Cerebellar nuclear complex (tissue), 1 donor: ENCODE measurements at regions not wholly inside any gene's neighbourhood (a gene's known extent, or its start where the extent isn't known, plus 50 kb on each side); places are given as distances from the start of the nearest gene placed in this dataset.
A peak's percentile ranks its signal among the peaks of the same experiment; 100 is the strongest.
"Not testable (repeated sequence)": the region's sequence is repeated elsewhere in the genome, so short reads cannot be mapped to it uniquely, and the experiment has no call there.

Experiments used
- DNase-seq, 2 experiments: peaks; one replicate each; lab custom pipeline; 2025; lab: John Stamatoyannopoulos, UW

DNA sequence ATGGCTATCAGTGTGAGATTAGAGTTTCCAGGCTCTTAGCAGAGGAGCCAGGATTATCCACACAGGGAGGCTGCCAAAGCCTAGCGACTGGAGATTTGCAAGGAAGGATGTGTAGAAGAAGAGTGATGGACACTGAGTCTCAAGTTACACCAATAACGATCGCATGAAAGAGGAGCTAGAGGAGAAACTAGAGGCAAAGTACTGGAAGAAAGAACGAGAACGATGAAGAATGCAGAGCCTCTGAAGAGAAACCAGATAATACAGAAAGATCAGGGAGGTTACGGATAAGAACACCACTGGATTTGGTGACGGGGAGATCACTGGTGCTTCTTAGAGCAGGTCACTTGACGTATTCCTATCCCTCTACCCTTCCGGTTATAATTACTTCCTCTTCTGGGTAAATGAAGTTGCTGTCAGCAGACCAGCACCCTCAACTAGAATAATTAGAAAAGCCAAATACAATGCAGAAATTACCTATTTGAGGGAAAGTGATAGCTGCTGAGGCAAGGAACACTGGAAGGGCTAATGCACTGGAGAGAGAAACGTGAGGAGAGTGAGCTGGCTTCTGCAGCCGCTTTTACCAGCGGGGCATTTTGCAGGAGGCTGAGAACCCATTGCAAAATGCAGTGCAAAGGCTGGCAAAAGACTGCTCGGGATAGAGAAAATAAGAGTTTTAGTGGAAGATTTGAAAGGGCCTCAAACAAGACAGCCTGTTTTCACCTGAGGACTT is 93.1 kb upstream of the HIF1A start:
- no peak for DNase-seq

DNA sequence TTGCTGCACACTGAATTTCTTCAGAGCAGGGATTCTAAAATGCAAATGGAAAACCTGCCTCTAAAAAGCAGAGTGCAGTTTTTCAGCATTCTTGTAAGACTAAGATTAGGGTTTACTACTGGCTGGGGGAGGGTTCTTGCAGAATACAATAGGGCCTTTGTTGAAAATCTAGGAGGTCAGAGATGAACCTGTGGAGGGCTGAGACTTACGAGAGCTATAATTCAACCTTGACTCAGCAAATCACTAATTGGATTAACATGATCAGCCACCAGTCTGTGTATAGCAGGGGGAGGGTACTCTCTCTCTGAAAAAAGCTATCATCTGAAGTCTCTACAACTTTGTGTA is 92.6 kb upstream of the HIF1A start:
- no peak for DNase-seq

DNA sequence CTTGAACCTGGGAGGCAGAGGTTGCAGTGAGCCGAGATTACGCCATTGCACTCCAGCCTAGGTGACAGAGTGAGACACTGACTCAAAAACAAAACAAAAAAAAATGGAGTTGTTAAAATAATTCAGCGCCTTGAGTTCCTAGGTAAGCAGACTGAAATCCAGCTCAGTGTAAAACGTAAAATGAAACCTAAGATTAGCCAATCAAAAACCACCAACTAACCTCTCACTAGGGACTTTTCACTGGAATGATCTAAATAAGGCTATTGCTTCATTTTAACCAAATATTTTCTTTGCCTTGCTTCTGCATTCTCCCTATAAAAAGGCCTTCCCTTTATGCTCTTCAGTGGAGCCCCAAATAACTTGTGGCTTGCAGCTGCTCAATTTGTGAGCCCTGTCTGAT is 91.6 kb upstream of the HIF1A start:
- no peak for DNase-seq

DNA sequence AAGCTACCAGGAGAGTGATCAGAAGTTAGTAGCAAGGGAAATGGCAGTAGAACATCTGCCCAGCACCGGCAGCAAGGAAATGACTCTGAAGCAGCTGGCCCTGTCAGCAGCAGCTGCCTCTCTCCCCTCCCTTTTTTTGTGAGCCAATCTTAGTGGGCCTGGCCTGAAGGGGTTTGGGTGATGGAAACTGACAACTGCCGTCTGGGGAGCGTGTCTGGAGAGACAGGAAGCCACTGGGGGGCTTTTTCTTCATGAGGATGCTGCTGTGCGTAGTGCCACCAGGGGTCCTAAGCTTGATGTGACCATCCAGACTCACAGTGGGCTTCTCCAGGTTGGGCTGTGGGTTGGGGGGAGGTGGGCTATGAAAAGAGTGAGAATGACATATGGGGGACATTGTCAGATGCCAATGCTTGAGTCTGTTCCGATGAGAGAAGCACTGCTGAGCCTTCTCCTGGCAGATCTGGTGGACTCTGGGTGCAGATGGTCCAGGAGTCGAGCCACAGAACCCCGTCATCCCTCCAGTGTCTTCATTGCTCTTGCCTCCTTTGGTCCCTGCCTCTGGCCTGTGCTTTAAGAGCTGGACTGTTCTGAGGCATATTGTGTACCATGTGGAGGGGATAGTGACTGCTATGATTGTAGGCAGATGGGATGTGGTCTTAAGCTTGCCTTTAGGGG is 87.6 kb upstream of the HIF1A start:
- DNase-seq, result no peak

DNA sequence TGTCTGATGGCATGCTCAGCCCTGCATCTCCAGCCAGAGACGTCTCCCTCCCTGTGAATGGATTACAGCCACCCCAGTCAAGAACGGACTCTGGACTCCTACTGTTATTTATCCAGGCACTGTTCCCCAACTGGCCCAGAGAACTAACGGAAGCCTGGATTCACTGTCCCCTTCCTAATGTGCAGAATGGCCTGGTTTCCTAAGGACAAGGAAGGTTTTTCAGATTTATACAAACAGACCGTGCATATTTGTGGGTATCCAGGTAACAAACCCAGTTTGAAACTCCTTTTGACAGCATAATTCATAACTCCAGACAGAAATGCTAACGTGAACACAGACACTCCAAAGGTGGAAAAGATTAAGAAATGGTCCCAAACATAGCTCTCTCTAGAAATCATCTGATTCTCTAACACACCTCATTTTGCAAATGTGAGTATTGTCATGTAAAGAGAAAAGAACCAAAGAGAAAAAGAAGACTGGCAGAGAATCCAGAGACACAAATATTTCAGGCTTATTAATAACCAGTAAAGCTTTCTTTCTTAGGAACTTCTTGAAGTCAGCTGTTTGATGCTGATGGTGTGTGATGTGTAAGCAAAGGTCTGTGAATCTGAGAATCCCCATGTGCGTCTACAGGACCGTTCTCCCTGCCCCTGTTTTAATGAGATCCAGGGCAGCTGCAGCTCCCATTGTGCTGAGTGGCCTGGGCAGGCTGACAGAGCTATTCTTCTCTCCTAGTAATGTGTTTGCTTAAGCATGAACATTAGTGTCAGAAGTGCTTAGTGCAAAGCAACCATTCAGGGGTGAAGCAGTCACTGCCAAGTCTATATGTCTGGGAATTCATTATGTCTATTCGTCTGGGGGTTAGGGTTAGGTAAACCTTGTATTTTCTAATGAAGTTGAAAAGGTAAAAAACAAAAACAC is 86.8 kb upstream of the HIF1A start:
- peak; percentile 34 to 52 for DNase-seq

DNA sequence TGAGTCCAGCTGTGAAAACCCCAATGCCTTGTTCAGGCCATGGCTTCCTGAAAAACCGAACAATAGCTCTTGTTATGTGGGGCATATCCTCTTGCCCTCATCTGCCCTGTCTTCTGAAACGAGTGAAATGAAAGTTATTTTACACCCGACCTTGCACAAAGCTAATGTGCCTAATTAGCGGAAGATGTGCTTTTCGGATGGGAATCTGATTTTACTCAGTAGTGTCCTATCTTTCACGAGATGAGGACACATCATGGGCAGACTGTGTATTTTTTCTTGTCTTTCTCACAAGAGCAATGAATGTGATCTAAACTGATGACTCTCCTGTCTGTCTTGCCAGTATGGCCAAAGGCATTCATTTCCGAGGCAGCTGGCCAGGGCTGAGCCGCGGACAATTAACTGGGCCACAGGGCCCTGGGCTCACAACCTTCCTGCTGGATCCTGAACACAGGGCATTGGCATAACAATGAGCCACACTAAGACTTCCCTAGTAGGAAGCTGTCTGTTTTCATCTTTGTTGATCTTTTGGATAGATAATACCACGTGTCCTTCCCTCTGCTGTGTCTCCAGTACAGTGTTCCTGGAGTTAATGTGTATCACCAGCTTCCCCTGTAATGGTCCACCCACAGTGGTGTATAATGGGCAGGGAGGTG is 86.0 kb upstream of the HIF1A start:
- DNase-seq, result peak; percentile 48 to 53

DNA sequence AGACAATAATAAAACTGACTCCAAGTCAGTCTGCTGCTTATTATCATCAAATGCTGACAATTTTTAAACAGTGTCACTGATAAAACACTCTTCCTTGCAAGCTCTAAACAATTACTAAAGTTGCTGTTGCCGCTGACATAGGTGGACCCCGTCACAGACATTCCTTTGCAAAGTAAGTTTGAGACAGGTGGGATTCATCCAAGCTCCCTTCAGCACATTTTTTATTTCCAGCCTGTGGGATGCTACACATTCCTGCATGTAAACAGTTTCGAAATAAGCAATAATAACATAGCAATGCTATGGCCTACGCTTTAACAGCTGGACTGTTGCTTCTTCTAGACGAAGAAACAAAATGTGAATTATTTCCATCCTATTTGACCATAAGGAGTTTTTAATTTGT is 85.4 kb upstream of the HIF1A start:
- DNase-seq, result no peak

DNA sequence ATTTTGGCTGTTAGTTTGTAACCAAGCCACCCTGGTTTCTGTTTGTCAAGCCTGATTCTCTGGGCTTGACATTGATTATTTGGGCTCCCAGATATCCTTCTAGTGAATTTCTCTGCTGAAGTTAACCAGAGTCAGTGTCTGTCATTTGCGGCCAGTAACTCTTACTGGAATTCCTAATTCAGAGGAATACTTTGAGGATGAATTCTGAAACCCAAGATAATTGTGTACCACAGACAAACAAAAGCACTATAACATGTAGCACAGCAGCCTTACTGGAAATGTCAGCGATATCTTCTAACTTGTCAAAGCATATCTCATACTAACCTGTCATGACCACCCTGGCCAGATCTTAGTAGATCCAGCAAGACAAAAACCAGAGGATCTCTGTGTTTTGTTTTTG is 84.4 kb upstream of the HIF1A start:
- no peak for DNase-seq

DNA sequence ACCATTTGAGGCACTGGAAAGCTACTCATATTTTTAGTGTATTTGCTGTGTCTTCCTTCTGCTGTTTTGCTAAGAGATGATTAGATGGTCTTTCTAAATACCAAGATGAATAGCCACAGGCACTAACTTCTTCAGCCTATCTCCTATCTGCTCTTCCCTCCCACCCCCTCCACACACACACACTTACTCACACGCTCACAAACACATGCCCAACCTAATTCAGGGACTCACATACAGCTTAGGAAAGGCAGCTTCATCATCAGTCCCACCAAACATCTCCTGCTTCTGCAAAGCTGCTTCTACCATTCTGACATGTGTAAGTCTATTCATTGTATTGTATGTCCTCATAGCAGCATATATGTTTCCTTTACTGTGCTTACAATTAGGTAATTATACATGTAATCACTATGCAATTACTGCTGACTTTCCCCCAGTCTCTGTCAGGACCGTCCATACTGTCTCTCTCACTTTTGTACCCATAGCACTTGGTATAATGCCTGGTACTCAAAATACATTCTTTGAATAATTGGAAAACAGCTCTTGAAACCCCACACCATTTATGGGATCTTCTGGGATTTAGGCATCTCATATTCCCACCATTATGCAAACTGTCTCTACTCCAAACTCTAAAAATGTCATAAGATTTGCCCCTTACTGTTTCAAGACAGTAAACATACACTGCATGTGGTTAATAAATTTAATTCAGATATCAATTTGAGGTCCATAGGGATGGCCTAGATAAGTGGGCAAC is 83.3 kb upstream of the HIF1A start:
- no peak for DNase-seq

DNA sequence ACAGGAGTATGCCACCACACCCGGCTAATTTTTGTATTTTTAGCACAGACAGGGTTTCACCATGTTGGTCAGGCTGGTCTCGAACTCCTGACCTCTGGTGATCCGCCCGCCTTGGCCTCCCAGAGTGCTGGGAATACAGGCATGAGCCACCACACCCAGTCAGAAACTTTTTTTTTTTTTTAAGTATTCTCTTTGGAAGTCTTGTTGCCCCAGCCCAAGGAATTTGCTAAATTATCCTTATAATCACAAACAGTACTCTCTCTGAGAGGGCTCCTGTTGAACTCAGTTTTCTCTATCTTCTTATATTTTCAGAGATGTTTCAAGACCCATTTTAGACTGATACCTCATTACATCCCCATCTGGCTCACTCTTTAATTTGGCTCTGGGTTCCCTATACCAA is 82.3 kb upstream of the HIF1A start:
- DNase-seq, result not testable (repeated sequence)

DNA sequence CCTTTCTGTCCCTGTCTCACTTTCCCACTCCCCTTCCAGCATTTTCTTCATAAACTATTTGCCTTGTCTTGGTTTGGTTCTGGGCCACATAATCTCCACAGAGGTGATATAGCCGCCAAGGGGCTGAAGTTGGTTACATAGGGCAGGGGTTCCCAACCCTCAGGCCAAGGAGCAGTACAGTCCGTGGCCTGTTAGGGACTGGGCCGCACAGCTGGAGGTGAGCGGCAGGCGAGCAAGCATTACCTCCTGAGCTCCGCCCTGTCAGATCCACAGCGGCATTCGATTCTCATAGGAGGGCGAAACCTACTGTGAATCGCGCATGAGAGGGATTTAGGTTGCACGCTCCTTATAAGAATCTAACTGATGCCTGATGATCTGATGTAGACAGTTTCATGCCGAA is 80.6 kb upstream of the HIF1A start:
- DNase-seq, result no peak

DNA sequence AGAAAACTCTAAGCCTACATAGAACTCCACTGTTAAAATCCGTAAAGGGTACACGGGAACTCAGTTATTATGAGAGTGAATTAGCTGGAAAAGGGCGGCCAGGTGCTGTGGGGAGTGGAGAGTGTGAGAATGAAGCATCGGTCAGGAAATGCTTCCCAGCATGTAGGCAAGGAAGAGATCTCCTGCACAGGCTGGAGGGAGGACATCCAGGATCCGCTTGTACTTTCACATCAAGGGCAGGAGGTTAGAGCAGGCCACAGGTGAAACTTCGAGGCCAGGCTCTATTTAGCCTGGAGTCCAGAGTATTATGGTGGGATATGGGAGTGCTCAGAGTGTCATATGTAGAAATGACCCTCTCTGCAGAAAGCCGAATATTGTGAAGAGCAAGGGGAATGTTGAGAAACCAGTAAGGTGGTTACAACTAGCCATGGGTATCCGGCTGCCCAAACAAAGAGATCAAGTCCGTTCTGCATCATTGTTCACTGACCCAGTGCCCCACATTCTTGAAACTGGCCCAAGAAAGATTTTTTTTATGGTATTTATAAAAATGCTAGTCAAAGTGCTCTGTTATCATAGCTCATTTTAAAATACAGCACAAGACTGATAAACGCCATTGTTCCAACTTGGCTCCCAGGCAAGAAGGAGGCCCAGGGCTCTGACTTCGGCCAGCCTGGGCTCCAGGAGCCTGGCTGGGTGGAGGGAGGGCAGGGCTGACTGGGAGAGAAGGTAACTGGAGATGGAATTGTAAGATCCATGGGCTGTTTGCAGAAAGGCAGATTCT is 79.4 kb upstream of the HIF1A start:
- DNase-seq, result no peak

DNA sequence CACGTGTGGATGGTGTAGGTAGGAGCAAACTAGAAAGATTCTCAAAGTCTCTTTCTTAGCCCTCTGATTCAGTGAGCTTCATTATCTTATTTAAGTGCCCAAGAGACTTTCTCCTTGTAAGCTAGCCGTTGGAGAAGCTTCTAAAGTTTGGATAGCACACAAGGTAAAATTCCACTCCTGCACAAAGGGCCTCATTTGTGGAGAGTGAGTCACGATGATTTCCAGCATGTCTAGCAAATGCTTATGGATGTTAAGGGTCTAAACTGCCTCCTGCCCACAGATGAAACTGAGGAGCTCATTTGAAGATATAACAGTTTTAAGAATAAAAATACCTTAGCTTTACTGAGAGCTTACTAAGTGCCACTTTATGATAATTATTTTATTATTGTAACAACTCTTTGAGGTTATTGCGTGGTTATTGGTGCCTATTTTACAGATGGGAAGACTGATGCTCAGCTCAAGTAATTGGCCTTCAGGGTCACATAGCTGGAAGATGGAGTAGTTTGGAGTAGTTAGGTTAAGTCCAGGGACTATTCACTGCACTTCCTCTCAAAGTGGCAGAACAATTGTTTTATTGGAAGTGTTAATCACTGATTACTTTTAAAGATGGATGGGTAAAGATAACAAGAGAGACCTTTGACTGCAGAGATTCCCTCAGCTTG is 78.7 kb upstream of the HIF1A start:
- no peak for DNase-seq

DNA sequence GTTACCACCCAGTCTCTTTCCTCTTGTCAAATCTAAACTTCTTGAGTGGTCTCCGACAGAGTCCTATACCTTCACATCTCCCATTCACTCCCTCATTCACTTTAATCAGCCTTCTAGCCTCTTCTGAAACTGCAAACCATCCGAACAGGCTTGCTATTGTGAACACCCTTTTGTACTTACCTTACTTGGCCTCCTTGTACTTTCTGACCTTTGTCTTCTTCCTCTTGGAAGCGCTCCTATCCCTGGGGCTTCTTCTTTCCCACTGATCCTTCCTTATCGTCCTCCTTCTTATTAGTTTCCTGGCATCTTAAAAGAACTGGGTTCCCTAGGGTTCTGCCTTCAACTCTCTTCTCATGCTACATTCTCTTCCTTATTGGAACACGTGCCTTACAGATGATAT is 76.9 kb upstream of the HIF1A start:
- no peak for DNase-seq

DNA sequence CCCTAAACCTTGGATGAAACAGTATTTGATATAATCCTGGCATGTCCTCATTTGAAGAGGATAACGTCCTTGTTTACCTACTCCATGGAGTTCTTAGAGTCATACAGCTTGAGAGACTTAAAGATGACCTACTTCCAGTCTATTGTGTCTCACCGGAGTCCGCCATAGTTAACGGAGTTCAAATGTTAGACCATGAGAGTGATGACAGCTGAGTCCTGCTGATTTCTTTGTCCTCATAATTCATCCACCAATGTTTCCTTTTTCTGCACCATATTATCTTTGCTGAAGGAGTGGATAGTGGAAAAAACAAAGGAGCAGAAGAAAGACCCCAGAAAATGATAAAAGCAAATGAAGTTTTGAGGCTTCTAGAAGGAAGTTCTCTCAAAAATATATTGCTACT is 75.8 kb upstream of the HIF1A start:
- no peak for DNase-seq

DNA sequence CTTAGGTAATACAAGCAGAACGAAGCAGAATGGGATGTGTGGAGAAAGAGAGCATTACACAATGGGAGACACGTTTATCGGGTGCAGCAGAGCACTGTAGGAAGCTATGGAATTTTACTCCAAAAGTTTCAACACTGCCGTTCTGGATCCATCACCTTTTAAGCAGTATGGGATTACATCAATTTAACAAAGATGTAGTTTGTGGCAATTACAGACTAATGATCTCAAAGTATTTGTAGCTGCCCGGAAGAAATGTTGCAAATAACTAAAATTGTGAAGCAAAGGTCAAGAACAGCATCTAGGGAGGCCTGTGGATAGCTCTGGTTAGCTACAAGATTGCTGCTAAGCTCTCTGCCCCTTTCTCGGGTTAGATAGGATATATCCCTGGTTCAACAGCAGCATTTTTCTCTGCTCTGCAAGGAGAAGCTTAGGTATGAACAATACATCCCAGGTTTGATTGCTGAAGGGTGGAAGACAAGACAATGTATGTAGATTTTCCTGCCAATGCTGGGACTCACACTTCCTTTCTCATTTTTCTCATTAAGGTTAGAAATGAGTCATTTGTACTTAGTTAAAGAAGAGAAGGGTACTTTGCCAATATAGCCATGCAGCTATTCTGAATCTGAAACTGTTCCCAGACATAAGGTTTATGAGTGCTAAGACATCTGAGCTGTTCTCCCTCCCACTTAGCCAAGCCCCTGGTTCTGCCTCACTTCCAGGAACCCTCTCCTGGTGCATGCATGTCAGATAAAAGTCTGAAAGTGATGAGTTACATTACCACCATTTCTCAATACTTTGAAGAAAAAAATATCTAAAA is 75.0 kb upstream of the HIF1A start:
- no peak for DNase-seq

DNA sequence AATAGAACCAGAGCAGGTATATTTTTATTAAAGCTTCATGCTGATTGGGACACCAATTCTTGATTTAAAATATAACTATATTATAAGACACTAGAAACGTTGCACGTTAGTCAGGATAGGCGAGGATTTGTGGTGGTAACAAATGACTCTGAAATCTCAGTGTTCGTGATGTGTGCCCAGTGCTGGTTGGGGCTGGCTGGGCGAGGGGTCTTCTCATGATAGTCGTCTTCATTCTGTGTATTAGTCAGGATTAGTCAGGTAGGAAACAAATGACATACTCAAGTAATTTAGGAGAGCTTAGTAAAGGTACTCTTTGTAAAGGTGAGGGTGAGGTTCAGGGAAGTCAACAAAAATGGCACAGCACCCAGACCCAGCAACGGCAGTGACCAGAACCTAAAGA is 73.9 kb upstream of the HIF1A start:
- no peak for DNase-seq

DNA sequence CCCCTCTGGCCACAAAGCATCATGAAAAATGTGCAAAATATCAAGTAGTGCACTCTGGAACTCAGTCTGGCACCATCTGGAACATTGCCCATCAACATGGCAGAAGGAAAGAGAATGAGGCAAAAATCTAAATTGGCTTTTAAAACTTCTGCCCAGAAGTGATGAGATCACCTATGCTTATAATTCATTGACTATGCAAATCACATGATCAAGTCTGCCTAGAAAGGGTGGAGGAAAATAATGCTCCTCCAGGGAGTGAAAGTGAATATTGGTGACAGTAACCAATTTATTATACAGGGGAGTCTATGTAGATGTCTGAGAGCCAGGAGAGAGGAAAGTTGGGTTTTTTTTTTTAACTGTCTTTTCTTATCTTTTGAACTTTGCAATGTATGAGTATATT is 73.3 kb upstream of the HIF1A start:
- DNase-seq, result no peak

DNA sequence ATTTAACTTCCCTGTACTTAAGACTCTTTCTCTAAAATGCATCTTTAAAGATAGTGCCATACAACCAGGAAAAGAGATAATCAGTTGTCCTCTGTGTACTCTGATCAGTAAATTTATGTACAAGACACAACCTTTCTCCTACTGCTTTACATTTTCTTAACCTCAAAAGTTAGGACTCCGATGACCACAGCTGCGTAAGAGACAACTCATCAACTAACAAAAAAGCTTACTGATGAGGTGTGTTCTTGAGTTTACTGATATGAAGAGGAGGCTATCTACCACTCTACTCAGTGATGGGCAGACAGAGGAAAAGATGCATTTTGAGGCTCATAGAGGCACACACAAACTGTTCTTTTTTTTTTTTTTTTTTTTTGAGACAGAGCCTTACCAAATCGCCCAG is 71.4 kb upstream of the HIF1A start:
- DNase-seq, result no peak

DNA sequence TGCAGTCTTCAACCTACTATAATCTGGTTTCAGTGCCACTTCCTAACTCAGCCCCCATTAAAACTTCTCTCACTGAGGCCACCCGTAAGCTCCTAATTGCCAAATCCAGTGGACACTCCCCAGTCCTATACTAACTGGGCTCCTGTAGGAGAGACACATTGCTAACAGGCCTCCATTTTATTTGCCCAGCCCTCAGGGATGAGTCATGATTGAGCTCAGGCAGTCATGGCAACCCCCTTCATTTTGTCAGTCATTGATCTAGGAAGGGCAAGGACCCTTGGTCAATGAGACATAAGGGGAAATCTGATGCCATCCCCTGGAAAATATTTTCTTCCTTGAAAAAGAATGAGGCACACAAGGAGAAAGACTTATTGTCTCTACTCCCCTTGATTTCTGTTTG is 70.1 kb upstream of the HIF1A start:
- no peak for DNase-seq
